Brain microvascular endothelial cell (primary cell): ENCODE measurements at regions not wholly inside any gene's neighbourhood (a gene's known extent, or its start where the extent isn't known, plus 50 kb on each side); places are given as distances from the start of the nearest gene placed in this dataset.

Experiments
- DNase-seq: peaks from one replicate; pipeline ENCODE4 v3.0.0-alpha.2; 2020
- H3K27ac ChIP-seq: fragments of 250-450 bp; sonication (Bioruptor Pico); 2 replicates; pipeline ENCODE4 v1.5.1; 2020; ENCODE audit warnings: mild to moderate bottlenecking, moderate library complexity
- H3K27me3 ChIP-seq: fragments of 250-450 bp; sonication (Bioruptor Pico); replicated peaks from 2 replicates; pipeline ENCODE4 v1.5.1; 2020; ENCODE audit warnings: mild to moderate bottlenecking
- H3K36me3 ChIP-seq: fragments of 250-450 bp; sonication (Bioruptor Pico); replicated peaks from 2 replicates; pipeline ENCODE4 v1.5.1; 2020; ENCODE audit warnings: mild to moderate bottlenecking
- H3K4me3 ChIP-seq: 2 replicates; pipeline ENCODE4 v1.5.1; 2011; ENCODE audit warnings: low read depth, mild to moderate bottlenecking, control low read depth, low read length, moderate library complexity
- CTCF ChIP-seq: IDR thresholded peaks from 2 replicates; pipeline ENCODE4 v1.5.1; 2011; ENCODE audit warnings: low read depth, mild to moderate bottlenecking, moderate library complexity, low read length, control low read depth, inconsistent platforms; ENCODE audit errors: missing control alignments
- in situ Hi-C: cut with HindIII; loops from 2 replicates; pipeline ENCODE4 v1.10.0; 2017; ENCODE audit warnings: low sequenced_read_pairs, low pct_ligation_motif_present

GRCh38 chr6:125363039-125363823, 61.5 kb upstream of the HDDC2 start:
- Histone ChIP-seq H3K36me3 (no peaks in the 10 kb centered on the region), H3K4me3 (peak overlapping the region; percentile 59), H3K27ac (peak overlapping the region; percentile 86), H3K27me3 (no peaks in the 10 kb centered on the region)
- TF ChIP-seq CTCF, result no peak
- peak; percentile 87 for DNase-seq
- in situ Hi-C loops, result no loop called here

- peak overlapping the region; percentile 86 for H3K27ac ChIP-seq
- in situ Hi-C loops, result no loop called here
Measured at GRCh38 chr6:125363824-125364165, 62.0 kb upstream of the HDDC2 start.

GRCh38 chr6:125365230-125365629, 63.5 kb upstream of the HDDC2 start:
- Histone ChIP-seq H3K4me3 (no peak overlapping the region), H3K36me3 (no peaks in the 10 kb centered on the region), H3K27ac (no peak overlapping the region), H3K27me3 (no peaks in the 10 kb centered on the region)
- in situ Hi-C loops, result no loop called here
- DNase-seq, result no peak
- TF ChIP-seq CTCF, result no peak

More at GRCh38 chr6:125363824-125364165, 62.0 kb upstream of the HDDC2 start:
- TF ChIP-seq CTCF, result no peak
- no peaks in the 10 kb centered on the region for H3K27me3 ChIP-seq
- H3K36me3 ChIP-seq, result no peaks in the 10 kb centered on the region
- DNase-seq, result no peak
- H3K4me3 ChIP-seq, result peak overlapping the region; percentile 59

- Histone ChIP-seq H3K36me3 (no peaks in the 10 kb centered on the region), H3K27ac (no peak overlapping the region), H3K27me3 (no peaks in the 10 kb centered on the region), H3K4me3 (no peak overlapping the region)
- TF ChIP-seq CTCF, result no peak
- DNase-seq, result no peak
- in situ Hi-C loops, result no loop called here
Measured at GRCh38 chr6:125367036-125367782, 65.4 kb upstream of the HDDC2 start.

- in situ Hi-C loops, result no loop called here
- H3K4me3 ChIP-seq, result no peak overlapping the region
- no peaks in the 10 kb centered on the region for H3K36me3 ChIP-seq
- TF ChIP-seq CTCF, result no peak
- H3K27me3 ChIP-seq, result no peaks in the 10 kb centered on the region
- H3K27ac ChIP-seq, result no peak overlapping the region
- DNase-seq, result no peak
Measured at GRCh38 chr6:125370343-125370742, 68.6 kb upstream of the HDDC2 start.
